ENCODE measurements at regions not wholly inside any gene's neighbourhood (a gene's known extent, or its start where the extent isn't known, plus 50 kb on each side); places are given as distances from the start of the nearest gene placed in this dataset.

GRCh38 chr21:16945580-16945979 is 567.3 kb upstream of the CXADR start:
- no peaks in the 10 kb centered on the region for H3K4me1 Mint-ChIP-seq (ENCODE audit: low read depth)
- DNase-seq, result no peak
- no peaks in the 10 kb centered on the region for H3K36me3 Mint-ChIP-seq (ENCODE audit: low read depth)
- CTCF ChIA-PET, result no interaction called here
- H3K9me3 Mint-ChIP-seq, result peaks cover 7% of the 10 kb centered on the region
- intact Hi-C loops (cut with micrococcal nuclease), result no loop called here
- H3K4me3 Mint-ChIP-seq, result no peak overlapping the region
- no peaks in the 10 kb centered on the region for H3K27me3 Mint-ChIP-seq (ENCODE audit: low read depth)
- no peak overlapping the region for H3K27ac Mint-ChIP-seq

- intact Hi-C loops (cut with micrococcal nuclease), result no loop called here
- H3K4me3 Mint-ChIP-seq, result no peak overlapping the region
- H3K27me3 Mint-ChIP-seq (ENCODE audit: low read depth), result no peaks in the 10 kb centered on the region
- CTCF ChIA-PET, result interaction anchor here (0.6 kb wide), 1 partner anchor 557 kb away, joined by 3 read pairs; no protein-coding TSS in a partner anchor
- H3K9me3 Mint-ChIP-seq, result peaks cover 8% of the 10 kb centered on the region
- H3K4me1 Mint-ChIP-seq (ENCODE audit: low read depth), result no peaks in the 10 kb centered on the region
- no peaks in the 10 kb centered on the region for H3K36me3 Mint-ChIP-seq (ENCODE audit: low read depth)
- H3K27ac Mint-ChIP-seq, result no peak overlapping the region
- no peak for DNase-seq
Observed at GRCh38 chr21:16956824-16957223, 556.0 kb upstream of the CXADR start.

GRCh38 chr21:16965424-16965823 is 547.4 kb upstream of the CXADR start:
- CTCF ChIA-PET, result no interaction called here
- Mint-ChIP-seq H3K9me3 (peaks cover 6% of the 10 kb centered on the region), H3K27me3 (ENCODE audit: low read depth) (no peaks in the 10 kb centered on the region), H3K4me1 (ENCODE audit: low read depth) (no peaks in the 10 kb centered on the region), H3K4me3 (no peak overlapping the region), H3K27ac (no peak overlapping the region), H3K36me3 (ENCODE audit: low read depth) (no peaks in the 10 kb centered on the region)
- no peak for DNase-seq
- intact Hi-C loops (cut with micrococcal nuclease), result no loop called here

GRCh38 chr21:16968436-16968835 is 544.4 kb upstream of the CXADR start:
- DNase-seq, result no peak
- Mint-ChIP-seq H3K9me3 (peaks cover 7% of the 10 kb centered on the region), H3K36me3 (ENCODE audit: low read depth) (no peaks in the 10 kb centered on the region), H3K4me1 (ENCODE audit: low read depth) (no peaks in the 10 kb centered on the region), H3K27ac (no peak overlapping the region), H3K27me3 (ENCODE audit: low read depth) (no peaks in the 10 kb centered on the region), H3K4me3 (no peak overlapping the region)
- CTCF ChIA-PET, result no interaction called here
- intact Hi-C loops (cut with micrococcal nuclease), result no loop called here

GRCh38 chr21:16969636-16970035 is 543.2 kb upstream of the CXADR start:
- intact Hi-C loops (cut with micrococcal nuclease), result no loop called here
- CTCF ChIA-PET, result no interaction called here
- Mint-ChIP-seq H3K27ac (no peak overlapping the region), H3K9me3 (peaks cover 7% of the 10 kb centered on the region), H3K36me3 (ENCODE audit: low read depth) (no peaks in the 10 kb centered on the region), H3K4me1 (ENCODE audit: low read depth) (no peaks in the 10 kb centered on the region), H3K4me3 (no peak overlapping the region), H3K27me3 (ENCODE audit: low read depth) (no peaks in the 10 kb centered on the region)
- DNase-seq, result no peak

- CTCF ChIA-PET, result no interaction called here
Observed at GRCh38 chr21:16974060-16974459, 538.8 kb upstream of the CXADR start.

GRCh38 chr21:16976193-16976592 is 536.6 kb upstream of the CXADR start:
- DNase-seq, result no peak
- no peaks in the 10 kb centered on the region for H3K4me1 Mint-ChIP-seq (ENCODE audit: low read depth)
- H3K4me3 Mint-ChIP-seq, result no peak overlapping the region
- CTCF ChIA-PET, result no interaction called here
- no peaks in the 10 kb centered on the region for H3K27me3 Mint-ChIP-seq (ENCODE audit: low read depth)
- H3K9me3 Mint-ChIP-seq, result no peaks in the 10 kb centered on the region
- intact Hi-C loops (cut with micrococcal nuclease), result no loop called here
- no peak overlapping the region for H3K27ac Mint-ChIP-seq
- H3K36me3 Mint-ChIP-seq (ENCODE audit: low read depth), result no peaks in the 10 kb centered on the region

More at GRCh38 chr21:16974060-16974459, 538.8 kb upstream of the CXADR start:
- Mint-ChIP-seq H3K27me3 (ENCODE audit: low read depth) (no peaks in the 10 kb centered on the region), H3K9me3 (peaks cover 2% of the 10 kb centered on the region), H3K36me3 (ENCODE audit: low read depth) (no peaks in the 10 kb centered on the region), H3K4me3 (no peak overlapping the region), H3K27ac (no peak overlapping the region), H3K4me1 (ENCODE audit: low read depth) (no peaks in the 10 kb centered on the region)
- DNase-seq, result no peak
- intact Hi-C loops (cut with micrococcal nuclease), result no loop called here

- no peaks in the 10 kb centered on the region for H3K9me3 Mint-ChIP-seq
- H3K4me1 Mint-ChIP-seq (ENCODE audit: low read depth), result no peaks in the 10 kb centered on the region
- H3K4me3 Mint-ChIP-seq, result no peak overlapping the region
- intact Hi-C loops (cut with micrococcal nuclease), result no loop called here
- H3K27ac Mint-ChIP-seq, result no peak overlapping the region
- CTCF ChIA-PET, result no interaction called here
- no peak for DNase-seq
- no peaks in the 10 kb centered on the region for H3K36me3 Mint-ChIP-seq (ENCODE audit: low read depth)
- no peaks in the 10 kb centered on the region for H3K27me3 Mint-ChIP-seq (ENCODE audit: low read depth)
Observed at GRCh38 chr21:16978309-16978895, 534.4 kb upstream of the CXADR start.

- Mint-ChIP-seq H3K27me3 (ENCODE audit: low read depth) (no peaks in the 10 kb centered on the region), H3K4me1 (ENCODE audit: low read depth) (no peaks in the 10 kb centered on the region), H3K27ac (no peak overlapping the region), H3K36me3 (ENCODE audit: low read depth) (no peaks in the 10 kb centered on the region), H3K9me3 (no peaks in the 10 kb centered on the region), H3K4me3 (no peak overlapping the region)
- intact Hi-C loops (cut with micrococcal nuclease), result no loop called here
- DNase-seq, result no peak
- CTCF ChIA-PET, result no interaction called here
Observed at GRCh38 chr21:16979574-16979973, 533.3 kb upstream of the CXADR start.

- Mint-ChIP-seq H3K4me3 (no peak overlapping the region), H3K27ac (no peak overlapping the region), H3K36me3 (ENCODE audit: low read depth) (no peaks in the 10 kb centered on the region), H3K4me1 (ENCODE audit: low read depth) (no peaks in the 10 kb centered on the region), H3K27me3 (ENCODE audit: low read depth) (no peaks in the 10 kb centered on the region), H3K9me3 (no peaks in the 10 kb centered on the region)
- intact Hi-C loops (cut with micrococcal nuclease), result no loop called here
- no peak for DNase-seq
- CTCF ChIA-PET, result no interaction called here
Observed at GRCh38 chr21:16983420-16983819, 529.4 kb upstream of the CXADR start.

- CTCF ChIA-PET, result interaction anchor here (0.6 kb wide), 1 partner anchor 303 kb away, joined by 3 read pairs; no protein-coding TSS in a partner anchor
- DNase-seq, result no peak
- no peaks in the 10 kb centered on the region for H3K9me3 Mint-ChIP-seq
- H3K4me3 Mint-ChIP-seq, result no peak overlapping the region
- H3K27ac Mint-ChIP-seq, result no peak overlapping the region
- H3K36me3 Mint-ChIP-seq (ENCODE audit: low read depth), result no peaks in the 10 kb centered on the region
- intact Hi-C loops (cut with micrococcal nuclease), result no loop called here
- H3K4me1 Mint-ChIP-seq (ENCODE audit: low read depth), result no peaks in the 10 kb centered on the region
- no peaks in the 10 kb centered on the region for H3K27me3 Mint-ChIP-seq (ENCODE audit: low read depth)
Observed at GRCh38 chr21:16992448-16992847, 520.4 kb upstream of the CXADR start.

- DNase-seq, result no peak
- H3K9me3 Mint-ChIP-seq, result no peaks in the 10 kb centered on the region
- intact Hi-C loops (cut with micrococcal nuclease), result no loop called here
- H3K4me1 Mint-ChIP-seq (ENCODE audit: low read depth), result no peaks in the 10 kb centered on the region
- no peak overlapping the region for H3K4me3 Mint-ChIP-seq
- H3K36me3 Mint-ChIP-seq (ENCODE audit: low read depth), result no peaks in the 10 kb centered on the region
- no peaks in the 10 kb centered on the region for H3K27me3 Mint-ChIP-seq (ENCODE audit: low read depth)
- no peak overlapping the region for H3K27ac Mint-ChIP-seq
- CTCF ChIA-PET, result no interaction called here
Observed at GRCh38 chr21:16993416-16994038, 519.3 kb upstream of the CXADR start.

GRCh38 chr21:17002594-17003257 is 510.1 kb upstream of the CXADR start:
- peaks cover 10% of the 10 kb centered on the region for H3K4me1 Mint-ChIP-seq (ENCODE audit: low read depth)
- no peak overlapping the region for H3K4me3 Mint-ChIP-seq
- H3K9me3 Mint-ChIP-seq, result peaks cover 4% of the 10 kb centered on the region
- no peak for DNase-seq
- H3K36me3 Mint-ChIP-seq (ENCODE audit: low read depth), result no peaks in the 10 kb centered on the region
- CTCF ChIA-PET, result interaction anchor here (0.6 kb wide), 1 partner anchor 1003 kb away, joined by 3 read pairs; no protein-coding TSS in a partner anchor
- intact Hi-C loops (cut with micrococcal nuclease), result loop anchor here (5.0 kb wide), 1 partner anchor 780 kb away; no protein-coding TSS in a partner anchor
- no peaks in the 10 kb centered on the region for H3K27me3 Mint-ChIP-seq (ENCODE audit: low read depth)
- no peak overlapping the region for H3K27ac Mint-ChIP-seq
